ENCODE measurements at regions not wholly inside any gene's neighbourhood (a gene's known extent, or its start where the extent isn't known, plus 50 kb on each side); places are given as distances from the start of the nearest gene placed in this dataset.

GRCh38 chr6:103062136-103062535 is 1668.6 kb downstream of the GRIK2 start:
- in situ Hi-C loops (cut with HindIII; ENCODE audit: extremely low pct_ligation_motif_present, low pct_unique_long_range_greater_than_20kb) = no loop called here
- Histone ChIP-seq H3K4me1 (ENCODE audit: insufficient read depth, low read length) (no peaks in the 10 kb centered on the region), H2AFZ (ENCODE audit: low read length) (no peak overlapping the region), H3K4me2 (ENCODE audit: low read depth, low read length) (no peak overlapping the region), H3K79me2 (ENCODE audit: insufficient read depth, low read length) (no peaks in the 10 kb centered on the region), H3K27me3 (ENCODE audit: control insufficient read depth in 1 of 2, insufficient read depth in 2 of 2, low read length in 2 of 2) (no peaks in the 10 kb centered on the region), H4K20me1 (ENCODE audit: insufficient read depth, low read length) (no peaks in the 10 kb centered on the region), H3K4me3 (replicated peaks in 1 of 3; ENCODE audit: insufficient read depth in 1 of 3, low read depth in 2 of 3, low read length in 3 of 3) (no peak overlapping the region), H3K27ac (ENCODE audit: extremely low read length, insufficient read depth, low read length) (no peak overlapping the region), H3K9me3 (ENCODE audit: low read length) (peaks cover 9% of the 10 kb centered on the region; the same call in 1 of the 2 replicates), H3K36me3 (replicated peaks in 1 of 2; ENCODE audit: control insufficient read depth in 1 of 2, insufficient read depth in 2 of 2, low read length in 2 of 2) (no peaks in the 10 kb centered on the region), H3K9ac (ENCODE audit: insufficient read depth, low read depth, low read length) (no peak overlapping the region)
- POLR2A ChIA-PET = no interaction called here
- intact Hi-C loops (cut with micrococcal nuclease; ENCODE audit: unreplicated experiment) = no loop called here
- no peak for DNase-seq (ENCODE audit: low spot score)
- BruUV-seq (replicated peaks) = no TSS peak
- ATAC-seq = no peak
- TF ChIP-seq NFE2 (CRISPR knock-in tag; IDR thresholded peaks at IDR 0.05) (no peak), REXO4 (CRISPR knock-in tag; IDR thresholded peaks at IDR 0.05; ENCODE audit: borderline replicate concordance) (no peak), ZNF530 (CRISPR knock-in tag; IDR thresholded peaks at IDR 0.05; ENCODE audit: low read depth) (no peak), FOXA3 (CRISPR knock-in tag; IDR thresholded peaks at IDR 0.05) (no peak), ZNF430 (CRISPR knock-in tag; IDR thresholded peaks at IDR 0.05) (no peak)
- CTCF ChIA-PET (ENCODE audit: low intra/inter-chr PET ratio, low total read pairs) = no interaction called here
- 0% methylated on average over 1 of the region's 1 CpG for WGBS (ENCODE audit: low lambda C conversion rate)
- no peak for FAIRE-seq

GRCh38 chr6:103047567-103047966 is 1654.1 kb downstream of the GRIK2 start:
- intact Hi-C loops (cut with micrococcal nuclease; ENCODE audit: unreplicated experiment) = no loop called here
- ATAC-seq = no peak

More at GRCh38 chr6:103047567-103047966, 1654.1 kb downstream of the GRIK2 start:
- H3K4me2 ChIP-seq (ENCODE audit: low read depth, low read length) = no peak overlapping the region
- ChIA-PET POLR2A (no interaction called here), CTCF (ENCODE audit: low intra/inter-chr PET ratio, low total read pairs) (no interaction called here)
- BruUV-seq (replicated peaks) = no TSS peak
- no peak overlapping the region for H2AFZ ChIP-seq (ENCODE audit: low read length)
- no peak overlapping the region for H3K27ac ChIP-seq (ENCODE audit: extremely low read length, insufficient read depth, low read length)
- in situ Hi-C loops (cut with HindIII; ENCODE audit: extremely low pct_ligation_motif_present, low pct_unique_long_range_greater_than_20kb) = no loop called here
- no peak for DNase-seq (ENCODE audit: low spot score)
- H3K36me3 ChIP-seq (replicated peaks in 1 of 2; ENCODE audit: control insufficient read depth in 1 of 2, insufficient read depth in 2 of 2, low read length in 2 of 2) = no peaks in the 10 kb centered on the region
- TF ChIP-seq ZNF513 (CRISPR knock-in tag; conservative IDR thresholded peaks at IDR 0.05) = no peak
- no peak for TF ChIP-seq HMG20B (CRISPR knock-in tag; conservative IDR thresholded peaks at IDR 0.05)
- no peak for TF ChIP-seq AFF4 (CRISPR knock-in tag; IDR thresholded peaks at IDR 0.05)
- no peak for TF ChIP-seq RFX1 (IDR thresholded peaks at IDR 0.05)
- no peak for TF ChIP-seq HOXA9 (CRISPR knock-in tag; IDR thresholded peaks at IDR 0.05; ENCODE audit: borderline replicate concordance)
- TF ChIP-seq SMYD3 (CRISPR knock-in tag; IDR thresholded peaks at IDR 0.05) = no peak
- no peak overlapping the region for H3K4me3 ChIP-seq (replicated peaks in 1 of 3; ENCODE audit: insufficient read depth in 1 of 3, low read depth in 2 of 3, low read length in 3 of 3)
- H3K9me3 ChIP-seq (ENCODE audit: low read length) = no peaks in the 10 kb centered on the region
- H3K9ac ChIP-seq (ENCODE audit: insufficient read depth, low read depth, low read length) = no peak overlapping the region
- H3K27me3 ChIP-seq (ENCODE audit: control insufficient read depth in 1 of 2, insufficient read depth in 2 of 2, low read length in 2 of 2) = no peaks in the 10 kb centered on the region
- H3K79me2 ChIP-seq (ENCODE audit: insufficient read depth, low read length) = no peaks in the 10 kb centered on the region
- H3K4me1 ChIP-seq (ENCODE audit: insufficient read depth, low read length) = no peaks in the 10 kb centered on the region
- FAIRE-seq = no peak
- no peaks in the 10 kb centered on the region for H4K20me1 ChIP-seq (ENCODE audit: insufficient read depth, low read length)

Measured in HepG2 (cell line).